HAP-1 (cell line): ENCODE measurements at regions not wholly inside any gene's neighbourhood (a gene's known extent, or its start where the extent isn't known, plus 50 kb on each side); places are given as distances from the start of the nearest gene placed in this dataset.
A peak's percentile ranks its signal among the peaks of the same experiment; 100 is the strongest.

ENCODE experiments used
- DNase-seq, 2 experiments: peaks; one replicate each; pipeline ENCODE4 v3.0.0-alpha.2; 2016 to 2020; ENCODE audit warnings: low spot score in 2 of 2
- H3K27me3 ChIP-seq: fragments of 250-450 bp; sonication (Bioruptor Pico); 2 replicates; pipeline ENCODE4 v1.5.1; 2020; ENCODE audit warnings: low read depth, mild to moderate bottlenecking, moderate library complexity
- H3K36me3 ChIP-seq: fragments of 250-450 bp; sonication (Bioruptor Pico); replicated peaks from 2 replicates; pipeline ENCODE4 v1.5.1; 2020; ENCODE audit warnings: mild to moderate bottlenecking
- H3K4me1 ChIP-seq: fragments of 250-450 bp; sonication (Bioruptor Pico); 2 replicates; pipeline ENCODE4 v1.5.1; 2020; ENCODE audit warnings: mild to moderate bottlenecking
- H3K4me3 ChIP-seq: fragments of 250-450 bp; sonication (Bioruptor Pico); 2 replicates; pipeline ENCODE4 v1.5.1; 2020; ENCODE audit warnings: mild to moderate bottlenecking, moderate library complexity
- H3K9me3 ChIP-seq: fragments of 250-450 bp; sonication (Bioruptor Pico); 2 replicates; pipeline ENCODE4 v1.5.1; 2020; ENCODE audit warnings: mild to moderate bottlenecking, moderate library complexity
- in situ Hi-C: fragments of 300-500 bp; cut with MboI; formaldehyde crosslinking; loops from 3 replicates; pipeline ENCODE4 v1.14.3; 2020; ENCODE audit warnings: low sequenced_read_pairs, inconsistent platforms, mixed read lengths

- no peak for DNase-seq
- Histone ChIP-seq H3K4me3 (no peak overlapping the region), H3K36me3 (no peaks in the 10 kb centered on the region), H3K9me3 (no peaks in the 10 kb centered on the region; the same call in 1 of the 2 replicates), H3K27me3 (no peaks in the 10 kb centered on the region), H3K4me1 (no peaks in the 10 kb centered on the region)
- in situ Hi-C loops = no loop called here
These were observed 77.2 kb upstream of the ACSL3 start for GRCh38 chr2:222783592-222783991.

GRCh38 chr2:222790932-222791331 lies 69.9 kb upstream of the ACSL3 start:
- DNase-seq = no peak
- in situ Hi-C loops = no loop called here
- H3K4me1 ChIP-seq = peaks cover 19% of the 10 kb centered on the region
- no peaks in the 10 kb centered on the region for H3K36me3 ChIP-seq
- no peak overlapping the region for H3K4me3 ChIP-seq
- no peaks in the 10 kb centered on the region for H3K27me3 ChIP-seq
- H3K9me3 ChIP-seq = no peaks in the 10 kb centered on the region; the same call in 1 of the 2 replicates

- peaks cover 23% of the 10 kb centered on the region for H3K4me1 ChIP-seq
- no peak overlapping the region for H3K4me3 ChIP-seq
- no peak for DNase-seq
- in situ Hi-C loops = no loop called here
- H3K9me3 ChIP-seq = no peaks in the 10 kb centered on the region
- H3K36me3 ChIP-seq = no peaks in the 10 kb centered on the region
- H3K27me3 ChIP-seq = no peaks in the 10 kb centered on the region
These were observed 68.7 kb upstream of the ACSL3 start for GRCh38 chr2:222792001-222792611.

- Histone ChIP-seq H3K9me3 (no peaks in the 10 kb centered on the region), H3K36me3 (no peaks in the 10 kb centered on the region), H3K4me3 (no peak overlapping the region), H3K4me1 (peaks cover 29% of the 10 kb centered on the region), H3K27me3 (no peaks in the 10 kb centered on the region)
- DNase-seq = peak; percentile 67 to 71
- in situ Hi-C loops = no loop called here
These were observed 66.0 kb upstream of the ACSL3 start for GRCh38 chr2:222794585-222795449.

GRCh38 chr2:222795450-222796357 lies 65.1 kb upstream of the ACSL3 start:
- no peaks in the 10 kb centered on the region for H3K36me3 ChIP-seq
- no peak overlapping the region for H3K4me3 ChIP-seq
- H3K27me3 ChIP-seq = no peaks in the 10 kb centered on the region
- H3K9me3 ChIP-seq = no peaks in the 10 kb centered on the region
- peaks cover 29% of the 10 kb centered on the region for H3K4me1 ChIP-seq
- DNase-seq = no peak
- in situ Hi-C loops = no loop called here

GRCh38 chr2:222796413-222797103 lies 64.3 kb upstream of the ACSL3 start:
- in situ Hi-C loops = no loop called here
- Histone ChIP-seq H3K4me1 (peaks cover 29% of the 10 kb centered on the region), H3K4me3 (no peak overlapping the region)

GRCh38 chr2:222797261-222797660 lies 63.6 kb upstream of the ACSL3 start:
- Histone ChIP-seq H3K27me3 (no peaks in the 10 kb centered on the region), H3K9me3 (no peaks in the 10 kb centered on the region), H3K4me1 (peaks cover 29% of the 10 kb centered on the region), H3K36me3 (no peaks in the 10 kb centered on the region), H3K4me3 (no peak overlapping the region)
- in situ Hi-C loops = no loop called here
- DNase-seq = peak in 1 of 2 experiments; percentile 72

More at GRCh38 chr2:222796413-222797103, 64.3 kb upstream of the ACSL3 start:
- H3K36me3 ChIP-seq = no peaks in the 10 kb centered on the region
- DNase-seq = no peak
- H3K9me3 ChIP-seq = no peaks in the 10 kb centered on the region
- no peaks in the 10 kb centered on the region for H3K27me3 ChIP-seq

GRCh38 chr2:222797871-222798270 lies 63.0 kb upstream of the ACSL3 start:
- H3K4me1 ChIP-seq = peaks cover 29% of the 10 kb centered on the region
- H3K36me3 ChIP-seq = no peaks in the 10 kb centered on the region
- no peak overlapping the region for H3K4me3 ChIP-seq

GRCh38 chr2:222798528-222798927 lies 62.3 kb upstream of the ACSL3 start:
- H3K4me1 ChIP-seq = peaks cover 29% of the 10 kb centered on the region
- no peak overlapping the region for H3K4me3 ChIP-seq
- H3K9me3 ChIP-seq = no peaks in the 10 kb centered on the region
- DNase-seq = no peak
- H3K36me3 ChIP-seq = no peaks in the 10 kb centered on the region
- in situ Hi-C loops = no loop called here
- H3K27me3 ChIP-seq = no peaks in the 10 kb centered on the region

More at GRCh38 chr2:222797871-222798270, 63.0 kb upstream of the ACSL3 start:
- no peaks in the 10 kb centered on the region for H3K9me3 ChIP-seq
- in situ Hi-C loops = no loop called here
- no peak for DNase-seq
- H3K27me3 ChIP-seq = no peaks in the 10 kb centered on the region

GRCh38 chr2:222799262-222799918 lies 61.4 kb upstream of the ACSL3 start:
- no peak for DNase-seq
- no peaks in the 10 kb centered on the region for H3K9me3 ChIP-seq
- no peak overlapping the region for H3K4me3 ChIP-seq
- H3K27me3 ChIP-seq = no peaks in the 10 kb centered on the region
- no peaks in the 10 kb centered on the region for H3K36me3 ChIP-seq
- H3K4me1 ChIP-seq = peaks cover 27% of the 10 kb centered on the region
- in situ Hi-C loops = no loop called here

- in situ Hi-C loops = no loop called here
These were observed 58.2 kb upstream of the ACSL3 start for GRCh38 chr2:222802514-222803196.

GRCh38 chr2:222804351-222804750 lies 56.5 kb upstream of the ACSL3 start:
- Histone ChIP-seq H3K27me3 (no peaks in the 10 kb centered on the region; the same call in 1 of the 2 replicates), H3K36me3 (no peaks in the 10 kb centered on the region), H3K4me1 (no peaks in the 10 kb centered on the region), H3K9me3 (no peaks in the 10 kb centered on the region), H3K4me3 (no peak overlapping the region)
- DNase-seq = no peak
- in situ Hi-C loops = no loop called here

More at GRCh38 chr2:222802514-222803196, 58.2 kb upstream of the ACSL3 start:
- no peak for DNase-seq
- Histone ChIP-seq H3K4me1 (peaks cover 4% of the 10 kb centered on the region), H3K9me3 (no peaks in the 10 kb centered on the region), H3K27me3 (no peaks in the 10 kb centered on the region), H3K4me3 (no peak overlapping the region), H3K36me3 (no peaks in the 10 kb centered on the region)
